ENCODE measurements at regions not wholly inside any gene's neighbourhood (a gene's known extent, or its start where the extent isn't known, plus 50 kb on each side); places are given as distances from the start of the nearest gene placed in this dataset.

GRCh38 chr2:226431288-226431948 lies 368.2 kb downstream of the IRS1 start:
- H3K4me3 ChIP-seq (ENCODE audit: low read depth, low read length), result no peak overlapping the region
- no peak for TF ChIP-seq CTCF (IDR thresholded peaks at IDR 0.05; ENCODE audit: borderline replicate concordance, insufficient read depth, low read depth, low read length)

GRCh38 chr2:226429476-226429875 lies 370.1 kb downstream of the IRS1 start:
- TF ChIP-seq CTCF (IDR thresholded peaks at IDR 0.05; ENCODE audit: borderline replicate concordance, insufficient read depth, low read depth, low read length), result no peak
- H3K4me3 ChIP-seq (ENCODE audit: low read depth, low read length), result no peak overlapping the region

GRCh38 chr2:226427538-226428307 lies 371.9 kb downstream of the IRS1 start:
- no peak for TF ChIP-seq CTCF (IDR thresholded peaks at IDR 0.05; ENCODE audit: borderline replicate concordance, insufficient read depth, low read depth, low read length)
- H3K4me3 ChIP-seq (ENCODE audit: low read depth, low read length), result no peak overlapping the region

- H3K4me3 ChIP-seq (ENCODE audit: low read depth, low read length), result no peak overlapping the region
- no peak for TF ChIP-seq CTCF (IDR thresholded peaks at IDR 0.05; ENCODE audit: borderline replicate concordance, insufficient read depth, low read depth, low read length)
Observed at GRCh38 chr2:226426292-226426736, 373.3 kb downstream of the IRS1 start.

- H3K4me3 ChIP-seq (ENCODE audit: low read depth, low read length), result no peak overlapping the region
- no peak for TF ChIP-seq CTCF (IDR thresholded peaks at IDR 0.05; ENCODE audit: borderline replicate concordance, insufficient read depth, low read depth, low read length)
Observed at GRCh38 chr2:226424971-226425370, 374.6 kb downstream of the IRS1 start.

GRCh38 chr2:226423498-226423960 lies 376.1 kb downstream of the IRS1 start:
- TF ChIP-seq CTCF (IDR thresholded peaks at IDR 0.05; ENCODE audit: borderline replicate concordance, insufficient read depth, low read depth, low read length), result no peak
- no peak overlapping the region for H3K4me3 ChIP-seq (ENCODE audit: low read depth, low read length)

- H3K4me3 ChIP-seq (ENCODE audit: low read depth, low read length), result no peak overlapping the region
- TF ChIP-seq CTCF (IDR thresholded peaks at IDR 0.05; ENCODE audit: borderline replicate concordance, insufficient read depth, low read depth, low read length), result no peak
Observed at GRCh38 chr2:226420646-226421045, 379.0 kb downstream of the IRS1 start.

Measured in GM12875 (cell line).